Spinal cord (tissue), 9 donors: ENCODE measurements at regions not wholly inside any gene's neighbourhood (a gene's known extent, or its start where the extent isn't known, plus 50 kb on each side); places are given as distances from the start of the nearest gene placed in this dataset.
A peak's percentile ranks its signal among the peaks of the same experiment; 100 is the strongest.

Source experiments
- DNase-seq, 6 donors: peaks; one replicate each; pipeline versions ENCODE4 v3.0.0 to v3.0.0-alpha.2; 2013 to 2015; ENCODE audit warnings: low spot score in 6 of 6, low read depth in 4 of 6
- H3K27ac ChIP-seq: one replicate; pipeline ENCODE4 v1.5.1; 2013; ENCODE audit warnings: low read depth, low read length, control low read depth
- H3K27me3 ChIP-seq: one replicate; pipeline ENCODE4 v1.6.1; 2013; ENCODE audit warnings: low read length; ENCODE audit not compliant: control insufficient read depth, insufficient read depth
- H3K36me3 ChIP-seq: one replicate; pipeline ENCODE4 v1.6.1; 2013; ENCODE audit warnings: low read length; ENCODE audit not compliant: control insufficient read depth, insufficient read depth
- H3K4me1 ChIP-seq: one replicate; pipeline ENCODE4 v1.6.1; 2013; ENCODE audit warnings: low read length; ENCODE audit not compliant: control insufficient read depth, insufficient read depth
- H3K4me3 ChIP-seq: one replicate; pipeline ENCODE4 v1.5.1; 2013; ENCODE audit warnings: low read depth, low read length, control low read depth
- H3K9me3 ChIP-seq: one replicate; pipeline ENCODE4 v1.6.1; 2013; ENCODE audit warnings: low read length; ENCODE audit not compliant: control insufficient read depth, insufficient read depth
- WGBS: methylation state at CpG from one replicate; pipeline ENCODE4 v1.1.5; 2013; ENCODE audit warnings: missing lambda C conversion rate; ENCODE audit not compliant: insufficient coverage; 5-methylcytosine and 5-hydroxymethylcytosine counted together
- donor health status: healthy.

- Histone ChIP-seq H3K9me3 (peaks cover 3% of the 10 kb centered on the region), H3K36me3 (no peaks in the 10 kb centered on the region), H3K27me3 (no peaks in the 10 kb centered on the region), H3K27ac (no peak overlapping the region), H3K4me3 (no peak overlapping the region), H3K4me1 (no peaks in the 10 kb centered on the region)
- no peak for DNase-seq
- no CpG with 5 or more reads among the region's 2 CpGs for whole genome bisulfite sequencing
These were observed 1268.5 kb upstream of the C9orf72 start for GRCh38 chr9:28841775-28842174.

- Histone ChIP-seq H3K4me1 (no peaks in the 10 kb centered on the region), H3K4me3 (no peak overlapping the region), H3K27me3 (no peaks in the 10 kb centered on the region), H3K36me3 (no peaks in the 10 kb centered on the region), H3K27ac (no peak overlapping the region), H3K9me3 (no peaks in the 10 kb centered on the region)
- WGBS: no CpG with 5 or more reads among the region's 1 CpG
- peak in 1 of 6 donors; percentile 54 for DNase-seq
These were observed 1274.0 kb upstream of the C9orf72 start for GRCh38 chr9:28847331-28847730.

GRCh38 chr9:28848671-28849070 lies 1275.4 kb upstream of the C9orf72 start:
- Histone ChIP-seq H3K9me3 (no peaks in the 10 kb centered on the region), H3K27ac (no peak overlapping the region), H3K4me1 (no peaks in the 10 kb centered on the region), H3K27me3 (no peaks in the 10 kb centered on the region), H3K4me3 (no peak overlapping the region), H3K36me3 (no peaks in the 10 kb centered on the region)
- no peak for DNase-seq
- no CpG with 5 or more reads among the region's 2 CpGs for WGBS

GRCh38 chr9:28853477-28853876 lies 1280.2 kb upstream of the C9orf72 start:
- WGBS: no CpG with 5 or more reads among the region's 4 CpGs
- Histone ChIP-seq H3K9me3 (no peaks in the 10 kb centered on the region), H3K4me1 (no peaks in the 10 kb centered on the region), H3K4me3 (no peak overlapping the region), H3K36me3 (no peaks in the 10 kb centered on the region), H3K27ac (no peak overlapping the region), H3K27me3 (no peaks in the 10 kb centered on the region)
- no peak for DNase-seq

GRCh38 chr9:28866951-28867350 lies 1293.7 kb upstream of the C9orf72 start:
- no peak overlapping the region for H3K4me3 ChIP-seq
- no peaks in the 10 kb centered on the region for H3K36me3 ChIP-seq
- DNase-seq: no peak
- no peaks in the 10 kb centered on the region for H3K9me3 ChIP-seq
- H3K4me1 ChIP-seq: no peaks in the 10 kb centered on the region
- no peak overlapping the region for H3K27ac ChIP-seq
- no peaks in the 10 kb centered on the region for H3K27me3 ChIP-seq

GRCh38 chr9:28868228-28868990 lies 1295.1 kb upstream of the C9orf72 start:
- DNase-seq: no peak
- Histone ChIP-seq H3K9me3 (no peaks in the 10 kb centered on the region), H3K36me3 (no peaks in the 10 kb centered on the region), H3K27me3 (no peaks in the 10 kb centered on the region), H3K27ac (no peak overlapping the region), H3K4me1 (no peaks in the 10 kb centered on the region), H3K4me3 (no peak overlapping the region)
- WGBS: no CpG with 5 or more reads among the region's 2 CpGs

GRCh38 chr9:28882529-28882928 lies 1309.2 kb upstream of the C9orf72 start:
- no peaks in the 10 kb centered on the region for H3K36me3 ChIP-seq
- no peak for DNase-seq
- H3K27ac ChIP-seq: no peak overlapping the region
- 20% methylated on average over 1 of the region's 1 CpG for WGBS
- H3K9me3 ChIP-seq: no peaks in the 10 kb centered on the region
- H3K4me1 ChIP-seq: no peaks in the 10 kb centered on the region
- no peaks in the 10 kb centered on the region for H3K27me3 ChIP-seq
- no peak overlapping the region for H3K4me3 ChIP-seq

GRCh38 chr9:28883234-28883633 lies 1310.0 kb upstream of the C9orf72 start:
- H3K27ac ChIP-seq: no peak overlapping the region
- DNase-seq: no peak
- no peaks in the 10 kb centered on the region for H3K9me3 ChIP-seq
- no peaks in the 10 kb centered on the region for H3K36me3 ChIP-seq
- 56% methylated on average over 1 of the region's 5 CpGs for WGBS
- no peak overlapping the region for H3K4me3 ChIP-seq
- H3K27me3 ChIP-seq: no peaks in the 10 kb centered on the region
- H3K4me1 ChIP-seq: no peaks in the 10 kb centered on the region

- no peaks in the 10 kb centered on the region for H3K27me3 ChIP-seq
- no peak overlapping the region for H3K27ac ChIP-seq
- no peak overlapping the region for H3K4me3 ChIP-seq
- DNase-seq: no peak
- no CpG with 5 or more reads among the region's 2 CpGs for WGBS
- H3K9me3 ChIP-seq: no peaks in the 10 kb centered on the region
- H3K36me3 ChIP-seq: no peaks in the 10 kb centered on the region
- H3K4me1 ChIP-seq: no peaks in the 10 kb centered on the region
These were observed 1314.1 kb upstream of the C9orf72 start for GRCh38 chr9:28887188-28887884.

- H3K36me3 ChIP-seq: no peaks in the 10 kb centered on the region
- no peak overlapping the region for H3K4me3 ChIP-seq
- no peaks in the 10 kb centered on the region for H3K27me3 ChIP-seq
- no peaks in the 10 kb centered on the region for H3K4me1 ChIP-seq
- no peak overlapping the region for H3K27ac ChIP-seq
- DNase-seq: no peak
- no CpG with 5 or more reads among the region's 1 CpG for WGBS
- no peaks in the 10 kb centered on the region for H3K9me3 ChIP-seq
These were observed 1315.5 kb upstream of the C9orf72 start for GRCh38 chr9:28888806-28889205.
